ENCODE measurements at regions not wholly inside any gene's neighbourhood (a gene's known extent, or its start where the extent isn't known, plus 50 kb on each side); places are given as distances from the start of the nearest gene placed in this dataset.

DNA sequence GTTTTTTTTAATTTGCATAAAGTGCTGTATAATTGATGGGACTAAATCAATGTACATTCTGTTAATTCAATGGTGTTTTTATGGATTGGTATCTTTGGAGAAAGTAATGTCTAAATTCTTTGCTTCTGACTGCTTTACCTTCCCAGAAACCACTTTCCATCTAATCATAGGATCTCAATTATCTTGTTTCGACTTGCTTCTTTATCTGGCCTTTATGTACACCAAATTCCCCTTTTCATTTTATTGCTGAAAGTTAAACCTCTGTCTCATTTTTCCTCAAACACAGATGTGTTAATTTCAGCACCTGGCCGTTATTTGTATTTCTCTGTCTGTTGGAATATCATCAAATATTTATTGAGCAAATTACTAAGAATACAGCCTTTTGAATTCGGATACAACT lies 287.3 kb upstream of the GBE1 start:
- no peak for TF ChIP-seq CTCF (IDR thresholded peaks at IDR 0.05; ENCODE audit: poor library complexity, severe bottlenecking)
- Histone ChIP-seq H3K4me1 (ENCODE audit: insufficient read depth, poor library complexity, severe bottlenecking) (peaks cover 4% of the 10 kb centered on the region), H3K27me3 (ENCODE audit: insufficient read depth, poor library complexity, severe bottlenecking) (no peaks in the 10 kb centered on the region), H3K36me3 (ENCODE audit: low read depth) (no peaks in the 10 kb centered on the region), H3K9me3 (ENCODE audit: severe bottlenecking) (no peaks in the 10 kb centered on the region), H3K27ac (ENCODE audit: poor library complexity, severe bottlenecking) (no peak overlapping the region), H3K4me3 (ENCODE audit: severe bottlenecking) (no peak overlapping the region)
- DNase-seq (ENCODE audit: low spot score) (no peak), ATAC-seq (ENCODE audit: low read depth) (no peak)

DNA sequence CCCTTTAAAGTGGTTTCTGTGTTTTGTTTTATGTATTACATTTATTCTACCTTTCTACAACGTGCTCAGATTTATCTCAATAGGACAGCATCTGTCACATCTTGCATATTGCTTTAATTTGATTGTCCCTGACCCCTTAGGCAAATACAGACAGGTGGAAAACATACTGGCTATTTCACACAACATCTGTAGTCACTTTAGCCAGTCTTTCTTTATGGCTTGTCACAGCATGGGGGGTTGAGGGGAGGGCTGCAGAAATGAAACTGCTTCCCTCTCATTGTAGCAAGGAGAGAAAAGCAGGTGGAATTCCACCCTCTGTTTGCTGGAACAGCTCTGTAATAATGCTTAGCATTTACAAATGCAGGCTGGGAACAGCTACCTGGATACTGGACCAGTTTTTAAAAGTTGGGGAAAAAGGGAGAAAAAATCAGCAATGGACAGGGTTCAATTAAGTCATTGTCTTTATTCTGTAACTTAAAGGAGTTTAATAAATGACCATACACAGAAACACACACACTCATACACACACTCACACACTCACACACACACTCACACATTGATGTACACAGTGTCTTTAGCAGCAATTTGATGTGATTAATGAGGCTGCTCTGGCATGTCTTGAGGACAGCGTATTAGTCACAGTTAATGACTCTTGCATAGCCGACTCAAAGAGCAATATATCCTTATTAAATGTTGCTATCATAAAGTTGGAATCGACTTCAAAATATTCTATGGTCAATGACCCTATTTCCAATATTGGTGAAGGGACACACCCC lies 283.7 kb upstream of the GBE1 start:
- H3K9me3 ChIP-seq (ENCODE audit: severe bottlenecking): no peaks in the 10 kb centered on the region
- no peak overlapping the region for H3K4me3 ChIP-seq (ENCODE audit: severe bottlenecking)
- H3K27ac ChIP-seq (ENCODE audit: poor library complexity, severe bottlenecking): no peak overlapping the region
- DNase-seq (ENCODE audit: low spot score) (no peak), ATAC-seq (ENCODE audit: low read depth) (peak; percentile 45; the same call in 1 of the 3 replicates)
- H3K36me3 ChIP-seq (ENCODE audit: low read depth): no peaks in the 10 kb centered on the region
- no peaks in the 10 kb centered on the region for H3K27me3 ChIP-seq (ENCODE audit: insufficient read depth, poor library complexity, severe bottlenecking)
- H3K4me1 ChIP-seq (ENCODE audit: insufficient read depth, poor library complexity, severe bottlenecking): peaks cover 4% of the 10 kb centered on the region
- TF ChIP-seq CTCF (IDR thresholded peaks at IDR 0.05; ENCODE audit: poor library complexity, severe bottlenecking): no peak

DNA sequence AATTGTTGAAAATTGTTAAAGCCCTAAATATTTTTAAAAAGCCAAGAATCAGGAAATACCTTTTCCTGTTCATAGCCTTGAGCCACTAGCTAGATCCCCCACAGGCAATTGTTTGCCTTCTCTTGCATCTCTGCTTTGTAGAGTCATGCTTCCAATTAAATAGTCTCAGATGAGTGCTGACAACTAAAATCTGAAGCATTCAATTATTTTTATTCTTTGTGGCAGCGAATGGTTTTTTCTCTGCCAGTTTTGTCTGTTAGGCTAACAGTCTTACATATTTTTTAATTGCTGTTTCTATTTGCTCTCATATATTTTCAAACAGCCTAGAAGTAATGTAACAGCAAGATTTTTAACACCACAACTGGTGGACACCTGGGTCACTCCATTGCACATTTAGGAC lies 277.1 kb upstream of the GBE1 start:
- Histone ChIP-seq H3K4me3 (ENCODE audit: severe bottlenecking) (no peak overlapping the region), H3K36me3 (ENCODE audit: low read depth) (no peaks in the 10 kb centered on the region), H3K4me1 (ENCODE audit: insufficient read depth, poor library complexity, severe bottlenecking) (no peaks in the 10 kb centered on the region), H3K27ac (ENCODE audit: poor library complexity, severe bottlenecking) (no peak overlapping the region), H3K27me3 (ENCODE audit: insufficient read depth, poor library complexity, severe bottlenecking) (no peaks in the 10 kb centered on the region), H3K9me3 (ENCODE audit: severe bottlenecking) (no peaks in the 10 kb centered on the region)
- TF ChIP-seq CTCF (IDR thresholded peaks at IDR 0.05; ENCODE audit: poor library complexity, severe bottlenecking): no peak
- DNase-seq (ENCODE audit: low spot score): no peak
- ATAC-seq (ENCODE audit: low read depth): no peak

DNA sequence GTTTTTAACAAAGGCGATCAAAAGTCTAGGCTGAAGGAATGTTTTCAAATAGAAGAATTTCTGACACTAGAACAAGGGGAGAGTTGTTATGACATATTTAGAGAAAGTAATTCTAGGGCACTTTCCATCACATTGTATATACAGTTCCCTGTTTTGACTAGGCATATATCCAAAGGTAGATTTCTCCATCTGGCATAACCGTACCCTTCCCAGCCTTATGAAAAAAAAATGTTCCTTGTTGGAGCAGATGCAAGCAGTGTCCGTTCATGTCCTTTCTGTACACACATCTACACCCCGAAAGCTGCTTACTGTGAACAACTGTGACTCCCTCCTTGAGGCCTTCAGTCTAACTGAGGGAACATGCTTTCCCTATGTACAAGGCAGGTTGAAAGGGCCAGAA lies 271.7 kb upstream of the GBE1 start:
- H3K27ac ChIP-seq (ENCODE audit: poor library complexity, severe bottlenecking): no peak overlapping the region
- no peak overlapping the region for H3K4me3 ChIP-seq (ENCODE audit: severe bottlenecking)
- no peaks in the 10 kb centered on the region for H3K4me1 ChIP-seq (ENCODE audit: insufficient read depth, poor library complexity, severe bottlenecking)
- no peaks in the 10 kb centered on the region for H3K36me3 ChIP-seq (ENCODE audit: low read depth)
- H3K9me3 ChIP-seq (ENCODE audit: severe bottlenecking): no peaks in the 10 kb centered on the region
- ATAC-seq (ENCODE audit: low read depth): no peak
- TF ChIP-seq CTCF (IDR thresholded peaks at IDR 0.05; ENCODE audit: poor library complexity, severe bottlenecking): no peak
- DNase-seq (ENCODE audit: low spot score): no peak
- no peaks in the 10 kb centered on the region for H3K27me3 ChIP-seq (ENCODE audit: insufficient read depth, poor library complexity, severe bottlenecking)

GRCh38 chr3:82031596-82031995 lies 270.2 kb upstream of the GBE1 start:
- Histone ChIP-seq H3K27ac (ENCODE audit: poor library complexity, severe bottlenecking) (no peak overlapping the region), H3K27me3 (ENCODE audit: insufficient read depth, poor library complexity, severe bottlenecking) (no peaks in the 10 kb centered on the region), H3K4me1 (ENCODE audit: insufficient read depth, poor library complexity, severe bottlenecking) (no peaks in the 10 kb centered on the region), H3K36me3 (ENCODE audit: low read depth) (no peaks in the 10 kb centered on the region), H3K9me3 (ENCODE audit: severe bottlenecking) (no peaks in the 10 kb centered on the region), H3K4me3 (ENCODE audit: severe bottlenecking) (no peak overlapping the region)
- ATAC-seq (ENCODE audit: low read depth): no peak
- no peak for TF ChIP-seq CTCF (IDR thresholded peaks at IDR 0.05; ENCODE audit: poor library complexity, severe bottlenecking)
- DNase-seq (ENCODE audit: low spot score): no peak
